Keratinocyte (primary cell): ENCODE measurements at regions not wholly inside any gene's neighbourhood (a gene's known extent, or its start where the extent isn't known, plus 50 kb on each side); places are given as distances from the start of the nearest gene placed in this dataset.
"Not testable (repeated sequence)": the region's sequence is repeated elsewhere in the genome, so short reads cannot be mapped to it uniquely, and the experiment has no call there.

ENCODE experiments used
- DNase-seq: peaks from one replicate; pipeline ENCODE4 v3.0.0-alpha.2; 2011; ENCODE audit warnings: low read depth, missing footprints, low spot score
- FAIRE-seq: peaks from 2 replicates; lab custom pipeline; 2011; peaks lifted over from hg19 to GRCh38; lab: Jason Lieb, UNC
- H2AFZ ChIP-seq: 2 replicates; pipeline ENCODE4 v1.6.0; 2012; ENCODE audit warnings: low read length, control low read depth, inconsistent platforms; ENCODE audit not compliant: control insufficient read depth
- H3K27ac ChIP-seq: 2 replicates; pipeline ENCODE4 v1.5.1; 2011; ENCODE audit warnings: low read length; ENCODE audit not compliant: control insufficient read depth, insufficient read depth
- H3K27me3 ChIP-seq: 3 replicates; pipeline ENCODE4 v1.6.0; 2011; ENCODE audit warnings: low read length; ENCODE audit not compliant: control insufficient read depth, insufficient read depth; ENCODE audit errors: extremely low read depth
- H3K36me3 ChIP-seq, 2 experiments: 2 replicates in 1 of 2; 3 replicates in 1 of 2; pipeline ENCODE4 v1.5.1; 2011; ENCODE audit warnings: low read length in 2 of 2, mild to moderate bottlenecking in 1 of 2; ENCODE audit not compliant: control insufficient read depth in 2 of 2, insufficient read depth in 2 of 2; ENCODE audit errors: extremely low read depth in 1 of 2
- H3K4me1 ChIP-seq: 3 replicates; pipeline ENCODE4 v1.5.1; 2011; ENCODE audit warnings: low read length; ENCODE audit not compliant: control insufficient read depth, insufficient read depth; ENCODE audit errors: extremely low read depth
- H3K4me2 ChIP-seq: 3 replicates; pipeline ENCODE4 v1.6.0; 2011; ENCODE audit warnings: low read depth, low read length; ENCODE audit not compliant: control insufficient read depth, insufficient read depth; ENCODE audit errors: extremely low read depth
- H3K4me3 ChIP-seq, 3 experiments: fragments of 200-600 bp in 1 of 3; sonication (generic) in 1 of 3; 2 replicates in 2 of 3; 3 replicates in 1 of 3; pipeline ENCODE4 v1.5.1; 2011 to 2016; ENCODE audit warnings: low read length in 3 of 3, mild to moderate bottlenecking in 3 of 3, control low read depth in 2 of 3, inconsistent platforms in 1 of 3, low read depth in 1 of 3, mixed read lengths in 1 of 3, mixed run types in 1 of 3, moderate library complexity in 1 of 3; ENCODE audit not compliant: control insufficient read depth in 2 of 3, insufficient read depth in 2 of 3; ENCODE audit errors: extremely low read depth in 1 of 3
- H3K79me2 ChIP-seq: 2 replicates; pipeline ENCODE4 v1.6.0; 2012; ENCODE audit warnings: low read length; ENCODE audit not compliant: control insufficient read depth, insufficient read depth
- H3K9ac ChIP-seq: 3 replicates; pipeline ENCODE4 v1.6.0; 2011; ENCODE audit warnings: low read length; ENCODE audit not compliant: control insufficient read depth, insufficient read depth; ENCODE audit errors: extremely low read depth
- H3K9me1 ChIP-seq: 3 replicates; pipeline ENCODE4 v1.6.0; 2011; ENCODE audit warnings: low read length; ENCODE audit not compliant: control insufficient read depth, insufficient read depth; ENCODE audit errors: extremely low read depth
- H3K9me3 ChIP-seq: 2 replicates; pipeline ENCODE4 v1.5.1; 2012; ENCODE audit warnings: low read depth, low read length; ENCODE audit not compliant: control insufficient read depth
- H4K20me1 ChIP-seq: 3 replicates; pipeline ENCODE4 v1.6.0; 2011; ENCODE audit warnings: low read length; ENCODE audit not compliant: control insufficient read depth, insufficient read depth; ENCODE audit errors: extremely low read depth
- CTCF ChIP-seq, 3 experiments: IDR thresholded peaks in 1 of 3; conservative IDR thresholded peaks in 1 of 3; optimal IDR thresholded peaks in 1 of 3; 2 replicates in 2 of 3; 3 replicates in 1 of 3; pipeline versions ENCODE3 to v1.5.1; 2011; ENCODE audit warnings: low read length in 3 of 3, mild to moderate bottlenecking in 3 of 3, moderate library complexity in 2 of 3, control low read depth in 1 of 3, inconsistent platforms in 1 of 3; ENCODE audit not compliant: insufficient read depth in 2 of 3; ENCODE audit errors: extremely low read depth in 1 of 3
- EZH2 ChIP-seq: IDR thresholded peaks from one replicate; pipeline ENCODE4 v1.6.1; 2012; ENCODE audit warnings: inconsistent platforms, mild to moderate bottlenecking, low read length, moderate library complexity
- dilution Hi-C: fragments of 300-500 bp; cut with MboI; formaldehyde crosslinking; loops from one replicate; pipeline ENCODE4 v1.7.0; 2020; ENCODE audit warnings: low sequenced_read_pairs; ENCODE audit not compliant: extremely low pct_ligation_motif_present

- no peaks in the 10 kb centered on the region for H3K36me3 ChIP-seq
- H3K4me2 ChIP-seq = no peak overlapping the region
- TF ChIP-seq EZH2 (no peak), CTCF (optimal IDR thresholded peaks at IDR 0.05 in 1 of 3, IDR thresholded peaks at IDR 0.05 in 1 of 3, conservative IDR thresholded peaks at IDR 0.05 in 1 of 3; ENCODE audit: extremely low read depth in 1 of 3, insufficient read depth in 2 of 3, low read length in 3 of 3) (no peak)
- no peaks in the 10 kb centered on the region for H4K20me1 ChIP-seq
- no peak overlapping the region for H2AFZ ChIP-seq
- H3K79me2 ChIP-seq = no peaks in the 10 kb centered on the region
- H3K27ac ChIP-seq = no peak overlapping the region
- no peaks in the 10 kb centered on the region for H3K9me3 ChIP-seq
- H3K27me3 ChIP-seq = no peaks in the 10 kb centered on the region
- no peaks in the 10 kb centered on the region for H3K9me1 ChIP-seq
- no peak overlapping the region for H3K4me3 ChIP-seq
- no peak overlapping the region for H3K9ac ChIP-seq
- DNase-seq = no peak
- dilution Hi-C loops = no loop called here
- peaks cover 2% of the 10 kb centered on the region for H3K4me1 ChIP-seq
- no peak for FAIRE-seq
Observed at GRCh38 chr1:173270243-173270642, 63.1 kb upstream of the TNFSF4 start.

GRCh38 chr1:173271021-173271420, 63.9 kb upstream of the TNFSF4 start:
- H3K9ac ChIP-seq, H3K36me3 ChIP-seq, dilution Hi-C loops, H3K27me3 ChIP-seq, DNase-seq, H2AFZ ChIP-seq, FAIRE-seq, H3K9me1 ChIP-seq, H3K4me3 ChIP-seq, H3K27ac ChIP-seq, H4K20me1 ChIP-seq, H3K4me2 ChIP-seq, H3K9me3 ChIP-seq, H3K79me2 ChIP-seq, H3K4me1 ChIP-seq: not testable (repeated sequence)

- Histone ChIP-seq H3K27ac (no peak overlapping the region), H3K9ac (no peak overlapping the region), H3K9me1 (no peaks in the 10 kb centered on the region), H3K4me3 (no peak overlapping the region), H4K20me1 (no peaks in the 10 kb centered on the region), H3K9me3 (no peaks in the 10 kb centered on the region), H3K4me2 (no peak overlapping the region), H3K27me3 (no peaks in the 10 kb centered on the region), H3K4me1 (peaks cover 2% of the 10 kb centered on the region), H2AFZ (no peak overlapping the region), H3K36me3 (no peaks in the 10 kb centered on the region), H3K79me2 (no peaks in the 10 kb centered on the region)
- TF ChIP-seq CTCF (optimal IDR thresholded peaks at IDR 0.05 in 1 of 3, IDR thresholded peaks at IDR 0.05 in 1 of 3, conservative IDR thresholded peaks at IDR 0.05 in 1 of 3; ENCODE audit: extremely low read depth in 1 of 3, insufficient read depth in 2 of 3, low read length in 3 of 3) = no peak
- TF ChIP-seq EZH2 = no peak
- dilution Hi-C loops = no loop called here
- no peak for FAIRE-seq
- no peak for DNase-seq
Observed at GRCh38 chr1:173275496-173275895, 68.4 kb upstream of the TNFSF4 start.
